Gastroesophageal sphincter (tissue), 3 donors: ENCODE measurements at regions not wholly inside any gene's neighbourhood (a gene's known extent, or its start where the extent isn't known, plus 50 kb on each side); places are given as distances from the start of the nearest gene placed in this dataset.

ENCODE experiments used
- POLR2A ChIP-seq, 2 donors: fragments of 450-650 bp; IDR thresholded peaks; one replicate each; pipeline ENCODE4 v1.6.1; 2017; ENCODE audit warnings: antibody characterized with exemption in 2 of 2, mild to moderate bottlenecking in 2 of 2, moderate library complexity in 1 of 2
- TF ChIP-seq, protein P1 (sequence below), 4 experiments: fragments of 200-600 bp in 2 of 4; fragments of 450-650 bp in 2 of 4; sonication (generic) in 1 of 4; IDR thresholded peaks; one replicate each; pipeline ENCODE4 v1.5.1; 2017 to 2019; ENCODE audit warnings: antibody characterized with exemption in 4 of 4, mild to moderate bottlenecking in 2 of 4, moderate library complexity in 2 of 4

DNA sequence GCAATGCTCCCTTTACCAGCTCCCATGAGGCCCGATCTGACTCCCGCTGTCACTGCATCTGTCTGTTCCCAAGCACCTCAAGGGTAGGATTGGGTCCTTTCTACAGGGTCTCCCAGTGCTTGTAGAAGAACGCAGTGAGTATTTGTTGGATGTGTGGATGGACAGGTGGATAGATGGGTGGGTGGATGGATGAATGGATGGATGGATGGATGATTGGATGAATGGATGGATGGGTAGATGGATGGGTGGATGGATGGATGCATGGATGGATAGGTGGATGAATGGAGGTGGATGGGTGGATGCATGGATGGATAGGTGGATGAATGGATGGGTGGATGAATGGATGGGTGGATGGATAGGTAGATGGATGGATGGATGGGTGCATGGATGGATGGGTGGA is 91.6 kb downstream of the HS1BP3 start:
- TF ChIP-seq, protein P1, sequence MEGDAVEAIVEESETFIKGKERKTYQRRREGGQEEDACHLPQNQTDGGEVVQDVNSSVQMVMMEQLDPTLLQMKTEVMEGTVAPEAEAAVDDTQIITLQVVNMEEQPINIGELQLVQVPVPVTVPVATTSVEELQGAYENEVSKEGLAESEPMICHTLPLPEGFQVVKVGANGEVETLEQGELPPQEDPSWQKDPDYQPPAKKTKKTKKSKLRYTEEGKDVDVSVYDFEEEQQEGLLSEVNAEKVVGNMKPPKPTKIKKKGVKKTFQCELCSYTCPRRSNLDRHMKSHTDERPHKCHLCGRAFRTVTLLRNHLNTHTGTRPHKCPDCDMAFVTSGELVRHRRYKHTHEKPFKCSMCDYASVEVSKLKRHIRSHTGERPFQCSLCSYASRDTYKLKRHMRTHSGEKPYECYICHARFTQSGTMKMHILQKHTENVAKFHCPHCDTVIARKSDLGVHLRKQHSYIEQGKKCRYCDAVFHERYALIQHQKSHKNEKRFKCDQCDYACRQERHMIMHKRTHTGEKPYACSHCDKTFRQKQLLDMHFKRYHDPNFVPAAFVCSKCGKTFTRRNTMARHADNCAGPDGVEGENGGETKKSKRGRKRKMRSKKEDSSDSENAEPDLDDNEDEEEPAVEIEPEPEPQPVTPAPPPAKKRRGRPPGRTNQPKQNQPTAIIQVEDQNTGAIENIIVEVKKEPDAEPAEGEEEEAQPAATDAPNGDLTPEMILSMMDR (IDR thresholded peaks at IDR 0.05) = no peak
- no peak for TF ChIP-seq POLR2A (IDR thresholded peaks at IDR 0.05)
